Heart right ventricle (tissue), 16 donors: ENCODE measurements at regions not wholly inside any gene's neighbourhood (a gene's known extent, or its start where the extent isn't known, plus 50 kb on each side); places are given as distances from the start of the nearest gene placed in this dataset.
"Not testable (repeated sequence)": the region's sequence is repeated elsewhere in the genome, so short reads cannot be mapped to it uniquely, and the experiment has no call there.

Experiments used
- ATAC-seq, 8 donors: fragments of 200-7000 bp; cut with Tn5 transposase; one replicate each; pipeline ENCODE4 v1.9.1; 2020; ENCODE audit warnings: mild to moderate bottlenecking in 8 of 8, moderate library complexity in 8 of 8, moderate number of reproducible peaks in 1 of 8
- DNase-seq, 2 donors: peaks; one replicate each; pipeline ENCODE4 v3.0.0-alpha.2; 2020
- H3K27ac ChIP-seq, 10 donors: fragments of 200-600 bp; sonication (generic) in 2 of 10; one replicate each; pipeline versions ENCODE4 v1.5.0 to v1.8.0; 2020 to 2022; ENCODE audit warnings: mild to moderate bottlenecking in 3 of 10
- H3K27me3 ChIP-seq, 7 donors: fragments of 200-600 bp; one replicate each; pipeline ENCODE4 v1.8.0; 2021 to 2022; ENCODE audit warnings: mild to moderate bottlenecking in 2 of 7
- H3K36me3 ChIP-seq, 9 donors: fragments of 200-600 bp; sonication (generic) in 1 of 9; one replicate each; pipeline versions ENCODE4 v1.5.0 to v1.8.0; 2020 to 2022; ENCODE audit warnings: mild to moderate bottlenecking in 2 of 9
- H3K4me1 ChIP-seq, 9 donors: fragments of 200-600 bp; sonication (generic) in 1 of 9; one replicate each; pipeline versions ENCODE4 v1.5.0 to v1.8.0; 2020 to 2022; ENCODE audit warnings: mild to moderate bottlenecking in 4 of 9
- H3K4me3 ChIP-seq, 10 donors: fragments of 200-600 bp; sonication (generic) in 2 of 10; one replicate each; pipeline versions ENCODE4 v1.5.0 to v1.8.0; 2020 to 2022; ENCODE audit warnings: mild to moderate bottlenecking in 7 of 10, moderate library complexity in 2 of 10
- H3K9me3 ChIP-seq, 11 donors: fragments of 200-600 bp in 10 of 11; sonication (generic) in 2 of 11; one replicate each; pipeline versions ENCODE4 v1.5.0 to v1.8.0; 2013 to 2022; ENCODE audit warnings: mild to moderate bottlenecking in 2 of 11, control low read depth in 1 of 11, moderate library complexity in 1 of 11
- CTCF ChIP-seq, 9 donors: fragments of 200-600 bp; sonication (generic) in 2 of 9; IDR thresholded peaks; one replicate each; pipeline versions ENCODE4 v1.5.0 to v1.8.0; 2021 to 2022; ENCODE audit warnings: antibody characterized with exemption in 9 of 9, mild to moderate bottlenecking in 5 of 9, moderate library complexity in 1 of 9
- WGBS, 2 donors: extraction: QIAGEN DNeasy Blood & Tissue Kit; methylation state at CpG; one replicate each; pipeline ENCODE4 v1.1.7; 2013; ENCODE audit warnings: inconsistent platforms in 1 of 2; 5-methylcytosine and 5-hydroxymethylcytosine counted together
- intact Hi-C, 10 donors: fragments of 100-400 bp; cut with DNase I; formaldehyde crosslinking; loops; one replicate each; pipeline versions ENCODE4 v1.11.1 to v1.14.2; 2022
- donor health status: Arrhythmogenic right ventricular cardiomyopathy.
- donor health status: ischemic (EF 13 %, LVEDD 7.1; RV severe dilation, severe dysfunction).
- donor health status: healthy with polysubstance abuse.
- donor health status: DM: no; HTN: yes; CAD: no.
- donor health status: DM: no; HTN: no; CAD: no.
- donor health status: ischemic (EF 25% LVEDD 6.9; RV normal size, moderate dysfunction).
- donor health status: ischemic (EF 25% LVEDD 5.7; RV mildly dilated, moderate dysfunction).
- donor health status: healthy.
- donor health status: DM: yes; HTN: yes; CAD: no.
- donor health status: Ischemic cardiomyopathy.
- donor health status: ischemic (EF 35%, LVEDD 5.7; RV mildly dilated, moderate dysfunction).
- donor health status: nonischemic (EF 11% LVEDD 7.7; RV severe dilation, severe dysfunction).
- donor health status: DM: yes; HTN: yes; CAD: no.
- donor health status: PGD.
- donor health status: ischemic (EF 29% LVEDD 5.4; RV normal size, mild dysfunction).
- donor health status: nonischemic (EF 23%, LVEDD 6.1; RV moderate dilation, normal function).

- Histone ChIP-seq H3K4me3 (no peak overlapping the region), H3K36me3 (no peaks in the 10 kb centered on the region), H3K9me3 (no peaks in the 10 kb centered on the region), H3K27me3 (peaks cover 0 to 46% (median 36%) of the 10 kb centered on the region in 7 donors), H3K4me1 (peaks cover 0 to 15% (median 0%) of the 10 kb centered on the region in 9 donors), H3K27ac (no peak overlapping the region)
- no peak for TF ChIP-seq CTCF (IDR thresholded peaks at IDR 0.05)
- intact Hi-C loops, result no loop called here
- 62 to 64% methylated on average over 2 of the region's 2 CpGs for WGBS, 2 donors
- peak in 2 of 8 donors; percentile 25 to 34 for ATAC-seq
- DNase-seq, result peak in 1 of 2 donors; percentile 16
Observed at GRCh38 chr16:86735727-86736126, 157.4 kb downstream of the FOXL1 start.

GRCh38 chr16:86736502-86736901, 158.2 kb downstream of the FOXL1 start:
- intact Hi-C loops, result no loop called here
- H3K4me3 ChIP-seq, result no peak overlapping the region
- peaks cover 0 to 23% (median 1%) of the 10 kb centered on the region in 9 donors for H3K4me1 ChIP-seq
- ATAC-seq (no peak), DNase-seq (no peak)
- no peak for TF ChIP-seq CTCF (IDR thresholded peaks at IDR 0.05)
- no peak overlapping the region for H3K27ac ChIP-seq
- H3K36me3 ChIP-seq, result no peaks in the 10 kb centered on the region
- H3K27me3 ChIP-seq, result peaks cover 0 to 47% (median 29%) of the 10 kb centered on the region in 7 donors
- WGBS, 2 donors, result 83 to 92% methylated on average over 7 of the region's 7 CpGs
- no peaks in the 10 kb centered on the region for H3K9me3 ChIP-seq

GRCh38 chr16:86737083-86737482, 158.7 kb downstream of the FOXL1 start:
- intact Hi-C loops, result no loop called here
- H3K27ac ChIP-seq, result no peak overlapping the region
- H3K9me3 ChIP-seq, result no peaks in the 10 kb centered on the region
- peaks cover 0 to 27% (median 5%) of the 10 kb centered on the region in 9 donors for H3K4me1 ChIP-seq
- peaks cover 0 to 44% (median 23%) of the 10 kb centered on the region in 7 donors for H3K27me3 ChIP-seq
- DNase-seq, result no peak
- H3K36me3 ChIP-seq, result no peaks in the 10 kb centered on the region
- 77 to 90% methylated on average over 7 of the region's 7 CpGs for WGBS, 2 donors
- ATAC-seq, result no peak
- H3K4me3 ChIP-seq, result no peak overlapping the region
- no peak for TF ChIP-seq CTCF (IDR thresholded peaks at IDR 0.05)

GRCh38 chr16:86738322-86738721, 160.0 kb downstream of the FOXL1 start:
- ATAC-seq, H3K4me3 ChIP-seq, H3K36me3 ChIP-seq, H3K9me3 ChIP-seq, H3K27ac ChIP-seq, intact Hi-C loops, DNase-seq: not testable (repeated sequence)
- peaks cover 0 to 24% (median 5%) of the 10 kb centered on the region in 9 donors for H3K4me1 ChIP-seq
- H3K27me3 ChIP-seq, result peaks cover 0 to 31% (median 12%) of the 10 kb centered on the region in 7 donors
- 91 to 97% methylated on average over 26 to 28 of the region's 35 CpGs for WGBS, 2 donors

- Histone ChIP-seq H3K27ac (no peak overlapping the region), H3K9me3 (no peaks in the 10 kb centered on the region), H3K4me1 (peaks cover 0 to 17% (median 5%) of the 10 kb centered on the region in 9 donors), H3K4me3 (no peak overlapping the region), H3K27me3 (peaks cover 0 to 24% (median 4%) of the 10 kb centered on the region in 7 donors), H3K36me3 (no peaks in the 10 kb centered on the region)
- DNase-seq (no peak), ATAC-seq (no peak)
- WGBS, 2 donors, result 73% methylated on average over 3 of the region's 3 CpGs
- intact Hi-C loops, result no loop called here
- no peak for TF ChIP-seq CTCF (IDR thresholded peaks at IDR 0.05)
Observed at GRCh38 chr16:86739178-86739577, 160.8 kb downstream of the FOXL1 start.
